HEK293 (cell line): ENCODE measurements at regions not wholly inside any gene's neighbourhood (a gene's known extent, or its start where the extent isn't known, plus 50 kb on each side); places are given as distances from the start of the nearest gene placed in this dataset.

Experiments
- CTCF ChIA-PET: fragments of 350-600 bp; formaldehyde crosslinking; extraction: SDS; loops from one replicate; lab custom pipeline; 2021; ENCODE audit warnings: antibody characterized with exemption; lab: Yijun Ruan, JAX
- POLR2A ChIA-PET: fragments of 300-600 bp; formaldehyde crosslinking; extraction: SDS; loops from one replicate; lab custom pipeline; 2020; ENCODE audit warnings: antibody characterized with exemption, inconsistent platforms; lab: Yijun Ruan, JAX
- H3K27ac ChIP-seq: fragments of 200-500 bp; sonication (Bioruptor generic); 2 replicates; pipeline ENCODE4 v1.5.1; 2014; ENCODE audit warnings: low read depth, low read length, control low read depth, inconsistent platforms; ENCODE audit errors: extremely low read depth
- H3K36me3 ChIP-seq, 2 experiments: fragments of 200-500 bp in 1 of 2; sonication (Bioruptor generic) in 1 of 2; 1 replicate in 1 of 2; 2 replicates in 1 of 2; pipeline ENCODE4 v1.5.1; 2014 to 2017; ENCODE audit warnings: inconsistent platforms in 2 of 2, low read length in 2 of 2; ENCODE audit not compliant: control insufficient read depth in 2 of 2, insufficient read depth in 1 of 2
- H3K4me1 ChIP-seq: fragments of 200-500 bp; sonication (Bioruptor generic); 2 replicates; pipeline ENCODE4 v1.5.1; 2014; ENCODE audit warnings: mild to moderate bottlenecking, low read length, inconsistent platforms; ENCODE audit not compliant: control insufficient read depth, insufficient read depth
- H3K4me3 ChIP-seq: 2 replicates; pipeline ENCODE4 v1.5.1; 2011; ENCODE audit warnings: low read depth, mild to moderate bottlenecking, control low read depth, low read length, moderate library complexity
- H3K9me3 ChIP-seq: fragments of 200-500 bp; sonication (Bioruptor generic); 2 replicates; pipeline ENCODE4 v1.5.1; 2014; ENCODE audit warnings: low read depth, low read length, inconsistent platforms; ENCODE audit not compliant: control insufficient read depth, insufficient read depth
- IKZF3 ChIP-seq: fragments of 450-650 bp; IDR thresholded peaks from 2 replicates; pipeline ENCODE4 v1.5.0; 2018; ENCODE audit warnings: missing biosample characterization, mild to moderate bottlenecking, missing genetic modification characterization, moderate library complexity
- RBAK ChIP-seq: fragments of 450-650 bp; formaldehyde crosslinking; IDR thresholded peaks from 2 replicates; pipeline ENCODE4 v1.5.1; 2016; ENCODE audit warnings: missing biosample characterization, missing genetic modification characterization
- TRIM28 ChIP-seq: IDR thresholded peaks from 2 replicates; pipeline ENCODE4 v1.6.1; 2011; ENCODE audit warnings: low read length, control low read depth, borderline replicate concordance
- YY1 ChIP-seq: fragments of 450-650 bp; formaldehyde crosslinking; IDR thresholded peaks from 2 replicates; pipeline ENCODE4 v1.5.1; 2018; ENCODE audit warnings: missing biosample characterization, missing genetic modification characterization
- ZBTB48 ChIP-seq: fragments of 450-650 bp; formaldehyde crosslinking; IDR thresholded peaks from 2 replicates; pipeline ENCODE4 v1.5.1; 2016; ENCODE audit warnings: missing biosample characterization, missing genetic modification characterization
- ZEB2 ChIP-seq: fragments of 450-650 bp; formaldehyde crosslinking; IDR thresholded peaks from 2 replicates; pipeline ENCODE4 v1.5.1; 2016; ENCODE audit warnings: missing biosample characterization, missing genetic modification characterization
- ZNF175 ChIP-seq: fragments of 450-650 bp; formaldehyde crosslinking; IDR thresholded peaks from 2 replicates; pipeline ENCODE4 v1.5.1; 2016; ENCODE audit warnings: missing biosample characterization, missing genetic modification characterization
- ZNF221 ChIP-seq: fragments of 450-650 bp; formaldehyde crosslinking; IDR thresholded peaks from 2 replicates; pipeline ENCODE4 v1.5.1; 2017; ENCODE audit warnings: missing biosample characterization, missing genetic modification characterization, borderline replicate concordance
- ZNF223 ChIP-seq: fragments of 450-650 bp; formaldehyde crosslinking; IDR thresholded peaks from 2 replicates; pipeline ENCODE4 v1.5.1; 2016; ENCODE audit warnings: missing biosample characterization, missing genetic modification characterization
- ZNF23 ChIP-seq: fragments of 450-650 bp; formaldehyde crosslinking; IDR thresholded peaks from 2 replicates; pipeline ENCODE4 v1.5.1; 2016; ENCODE audit warnings: missing biosample characterization, missing genetic modification characterization, borderline replicate concordance
- ZNF239 ChIP-seq: fragments of 450-650 bp; formaldehyde crosslinking; IDR thresholded peaks from 2 replicates; pipeline ENCODE4 v1.5.1; 2016; ENCODE audit warnings: missing biosample characterization, missing genetic modification characterization
- ZNF248 ChIP-seq: fragments of 450-650 bp; formaldehyde crosslinking; IDR thresholded peaks from 2 replicates; pipeline ENCODE4 v1.5.1; 2017; ENCODE audit warnings: missing biosample characterization, missing genetic modification characterization
- ZNF302 ChIP-seq: fragments of 450-650 bp; formaldehyde crosslinking; IDR thresholded peaks from 2 replicates; pipeline ENCODE4 v1.5.1; 2016; ENCODE audit warnings: missing biosample characterization, missing genetic modification characterization, low read depth
- ZNF311 ChIP-seq: fragments of 450-650 bp; formaldehyde crosslinking; IDR thresholded peaks from 2 replicates; pipeline ENCODE4 v1.5.1; 2017; ENCODE audit warnings: missing biosample characterization, missing genetic modification characterization, borderline replicate concordance
- ZNF350 ChIP-seq: fragments of 450-650 bp; formaldehyde crosslinking; IDR thresholded peaks from 2 replicates; pipeline ENCODE4 v1.5.0; 2017; ENCODE audit warnings: missing biosample characterization, mild to moderate bottlenecking, missing genetic modification characterization
- ZNF404 ChIP-seq: fragments of 450-650 bp; formaldehyde crosslinking; IDR thresholded peaks from 2 replicates; pipeline ENCODE4 v1.5.1; 2017; ENCODE audit warnings: missing biosample characterization, missing genetic modification characterization
- ZNF423 ChIP-seq: fragments of 450-650 bp; formaldehyde crosslinking; IDR thresholded peaks from 2 replicates; pipeline ENCODE4 v1.5.1; 2016; ENCODE audit warnings: missing biosample characterization, missing genetic modification characterization
- ZNF426 ChIP-seq: fragments of 450-650 bp; formaldehyde crosslinking; IDR thresholded peaks from 2 replicates; pipeline ENCODE4 v1.5.1; 2017; ENCODE audit warnings: missing biosample characterization, missing genetic modification characterization, mild to moderate bottlenecking, inconsistent platforms, moderate library complexity
- ZNF514 ChIP-seq: fragments of 450-650 bp; formaldehyde crosslinking; IDR thresholded peaks from 2 replicates; pipeline ENCODE4 v1.5.1; 2016; ENCODE audit warnings: missing biosample characterization, missing genetic modification characterization
- ZNF529 ChIP-seq: fragments of 450-650 bp; formaldehyde crosslinking; IDR thresholded peaks from 2 replicates; pipeline ENCODE4 v1.5.1; 2017; ENCODE audit warnings: missing genetic modification characterization, missing biosample characterization; ENCODE audit not compliant: insufficient replicate concordance
- ZNF555 ChIP-seq: fragments of 450-650 bp; formaldehyde crosslinking; conservative IDR thresholded peaks from 2 replicates; pipeline ENCODE4 v1.5.1; 2017; ENCODE audit warnings: missing biosample characterization, mild to moderate bottlenecking, missing genetic modification characterization, inconsistent platforms
- ZNF623 ChIP-seq: fragments of 450-650 bp; formaldehyde crosslinking; IDR thresholded peaks from 2 replicates; pipeline ENCODE4 v1.5.1; 2016; ENCODE audit warnings: missing biosample characterization, missing genetic modification characterization
- ZNF660 ChIP-seq: fragments of 450-650 bp; IDR thresholded peaks from 2 replicates; pipeline ENCODE4 v1.5.1; 2018; ENCODE audit warnings: missing biosample characterization, mild to moderate bottlenecking, missing genetic modification characterization
- ZNF747 ChIP-seq: fragments of 450-650 bp; formaldehyde crosslinking; IDR thresholded peaks from 2 replicates; pipeline ENCODE4 v1.5.1; 2016; ENCODE audit warnings: missing biosample characterization, missing genetic modification characterization
- ZNF843 ChIP-seq: fragments of 450-650 bp; formaldehyde crosslinking; IDR thresholded peaks from 2 replicates; pipeline ENCODE4 v1.5.1; 2016; ENCODE audit warnings: missing biosample characterization, missing genetic modification characterization
- ZSCAN23 ChIP-seq: fragments of 450-650 bp; formaldehyde crosslinking; IDR thresholded peaks from 2 replicates; pipeline ENCODE4 v1.5.1; 2016; ENCODE audit warnings: missing biosample characterization, missing genetic modification characterization
- ZSCAN30 ChIP-seq: fragments of 450-650 bp; IDR thresholded peaks from 2 replicates; pipeline ENCODE4 v1.5.1; 2018; ENCODE audit warnings: missing biosample characterization, mild to moderate bottlenecking, missing genetic modification characterization, moderate library complexity
- TF ChIP-seq, protein P1 (sequence below): fragments of 450-650 bp; formaldehyde crosslinking; IDR thresholded peaks from 2 replicates; pipeline ENCODE4 v1.5.1; 2016; ENCODE audit warnings: missing biosample characterization, missing genetic modification characterization
- TF ChIP-seq, protein P2 (sequence below): fragments of 450-650 bp; formaldehyde crosslinking; IDR thresholded peaks from 2 replicates; pipeline ENCODE4 v1.5.1; 2016; ENCODE audit warnings: missing biosample characterization, missing genetic modification characterization
- TF ChIP-seq, protein P3 (sequence below): fragments of 450-650 bp; formaldehyde crosslinking; IDR thresholded peaks from 2 replicates; pipeline ENCODE4 v1.5.1; 2016; ENCODE audit warnings: missing biosample characterization, missing genetic modification characterization

DNA sequence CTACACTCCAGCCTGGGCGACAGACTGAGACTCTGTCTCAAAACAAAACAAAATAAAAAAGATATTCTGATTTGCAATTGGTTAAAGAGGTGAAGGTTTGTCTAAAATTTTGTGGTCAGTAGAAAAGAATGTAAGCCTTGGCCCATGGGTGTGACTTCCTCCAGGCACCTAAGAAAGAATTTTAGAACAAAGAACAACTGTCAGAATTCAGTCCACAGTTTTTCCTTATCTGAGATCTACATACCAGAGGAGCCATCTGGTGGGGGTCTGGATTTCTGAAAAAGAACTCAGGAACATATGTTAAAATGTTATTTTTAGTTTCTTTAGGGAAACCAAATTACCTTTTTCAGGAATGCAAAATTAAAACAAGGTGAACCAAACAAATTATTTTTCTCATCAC lies 434.1 kb downstream of the ANKRD50 start (continued):
- TF ChIP-seq ZNF239 (tag by site-specific recombination), result no peak
- no peak for TF ChIP-seq ZNF555
- no peak for TF ChIP-seq ZNF248 (tag by site-specific recombination)

DNA sequence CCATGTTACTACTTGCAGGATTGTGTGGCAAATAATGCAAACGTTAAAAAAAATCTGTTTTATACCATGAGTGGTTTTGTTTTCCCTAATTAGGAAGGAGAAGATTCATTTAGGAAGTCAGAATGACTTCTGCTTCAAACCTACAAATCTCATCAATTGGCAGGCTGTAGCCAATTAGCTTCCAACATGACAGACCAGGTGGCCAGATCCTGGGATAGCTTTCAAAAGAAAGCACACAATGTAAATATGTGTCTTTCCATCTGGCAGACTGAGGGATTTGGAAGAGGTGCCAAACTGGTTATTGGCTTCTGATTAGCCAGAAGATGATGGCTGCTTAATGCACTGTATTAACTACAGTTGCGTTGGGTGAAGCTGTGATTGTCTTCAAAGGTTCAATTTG lies 432.8 kb downstream of the ANKRD50 start:
- ChIA-PET POLR2A (no interaction called here), CTCF (no interaction called here)
- H3K4me1 ChIP-seq, result no peaks in the 10 kb centered on the region
- H3K4me3 ChIP-seq, result no peak overlapping the region
- H3K36me3 ChIP-seq, result no peaks in the 10 kb centered on the region
- TF ChIP-seq ZSCAN30 (tag by site-specific recombination) (no peak), ZNF311 (tag by site-specific recombination) (no peak), ZSCAN23 (no peak), ZNF302 (tag by site-specific recombination) (no peak), ZNF175 (tag by site-specific recombination) (no peak), TRIM28 (no peak), ZNF404 (tag by site-specific recombination) (no peak), ZNF514 (tag by site-specific recombination) (no peak), ZNF426 (tag by site-specific recombination) (no peak), RBAK (tag by site-specific recombination) (no peak), ZNF660 (tag by site-specific recombination) (no peak), ZNF350 (tag by site-specific recombination) (no peak), ZNF23 (tag by site-specific recombination) (no peak), ZEB2 (no peak), ZNF529 (tag by site-specific recombination) (no peak), ZBTB48 (tag by site-specific recombination) (no peak), ZNF221 (tag by site-specific recombination) (no peak), ZNF223 (tag by site-specific recombination) (no peak)
- TF ChIP-seq, protein P1, sequence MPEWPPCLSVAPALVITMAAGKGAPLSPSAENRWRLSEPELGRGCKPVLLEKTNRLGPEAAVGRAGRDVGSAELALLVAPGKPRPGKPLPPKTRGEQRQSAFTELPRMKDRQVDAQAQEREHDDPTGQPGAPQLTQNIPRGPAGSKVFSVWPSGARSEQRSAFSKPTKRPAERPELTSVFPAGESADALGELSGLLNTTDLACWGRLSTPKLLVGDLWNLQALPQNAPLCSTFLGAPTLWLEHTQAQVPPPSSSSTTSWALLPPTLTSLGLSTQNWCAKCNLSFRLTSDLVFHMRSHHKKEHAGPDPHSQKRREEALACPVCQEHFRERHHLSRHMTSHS, result no peak
- TF ChIP-seq, protein P2, sequence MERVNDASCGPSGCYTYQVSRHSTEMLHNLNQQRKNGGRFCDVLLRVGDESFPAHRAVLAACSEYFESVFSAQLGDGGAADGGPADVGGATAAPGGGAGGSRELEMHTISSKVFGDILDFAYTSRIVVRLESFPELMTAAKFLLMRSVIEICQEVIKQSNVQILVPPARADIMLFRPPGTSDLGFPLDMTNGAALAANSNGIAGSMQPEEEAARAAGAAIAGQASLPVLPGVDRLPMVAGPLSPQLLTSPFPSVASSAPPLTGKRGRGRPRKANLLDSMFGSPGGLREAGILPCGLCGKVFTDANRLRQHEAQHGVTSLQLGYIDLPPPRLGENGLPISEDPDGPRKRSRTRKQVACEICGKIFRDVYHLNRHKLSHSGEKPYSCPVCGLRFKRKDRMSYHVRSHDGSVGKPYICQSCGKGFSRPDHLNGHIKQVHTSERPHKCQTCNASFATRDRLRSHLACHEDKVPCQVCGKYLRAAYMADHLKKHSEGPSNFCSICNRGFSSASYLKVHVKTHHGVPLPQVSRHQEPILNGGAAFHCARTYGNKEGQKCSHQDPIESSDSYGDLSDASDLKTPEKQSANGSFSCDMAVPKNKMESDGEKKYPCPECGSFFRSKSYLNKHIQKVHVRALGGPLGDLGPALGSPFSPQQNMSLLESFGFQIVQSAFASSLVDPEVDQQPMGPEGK (tag by site-specific recombination), result no peak
- no peaks in the 10 kb centered on the region for H3K9me3 ChIP-seq
- no peak overlapping the region for H3K27ac ChIP-seq

DNA sequence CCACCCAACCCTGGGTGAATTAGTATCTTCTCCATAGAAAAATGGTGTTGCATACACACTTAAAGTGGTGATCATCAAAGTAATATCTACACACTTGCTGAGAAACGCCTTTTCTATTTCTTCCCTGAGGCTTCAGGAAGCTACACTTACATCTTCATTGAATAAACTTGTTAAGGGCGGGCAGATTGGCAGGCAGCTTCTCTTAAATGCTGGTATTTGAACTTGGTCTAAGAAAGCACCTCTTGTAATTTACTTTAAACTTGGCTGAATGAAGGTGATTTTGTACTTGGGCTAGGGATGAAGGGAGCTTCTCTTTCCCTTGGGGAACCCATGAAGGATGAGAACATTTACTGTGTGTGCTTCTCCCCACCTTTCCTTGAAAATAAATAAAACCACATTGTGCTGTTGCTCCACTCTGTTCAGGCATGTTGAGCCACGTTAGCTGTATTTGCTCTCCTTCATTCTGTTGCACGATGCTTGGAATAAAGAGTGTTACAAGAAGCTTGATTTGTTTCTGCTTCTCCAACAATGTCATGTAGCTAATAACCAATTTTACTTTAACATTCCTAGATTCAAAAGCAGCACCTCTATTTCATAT lies 430.1 kb downstream of the ANKRD50 start:
- Histone ChIP-seq H3K27ac (no peak overlapping the region), H3K9me3 (no peaks in the 10 kb centered on the region), H3K4me1 (no peaks in the 10 kb centered on the region), H3K4me3 (no peak overlapping the region), H3K36me3 (no peaks in the 10 kb centered on the region)
- ChIA-PET CTCF (interaction anchor here (0.7 kb wide), 1 partner anchor 1329 kb away, joined by 3 read pairs; no protein-coding TSS in a partner anchor), POLR2A (no interaction called here)
- no peak for TF ChIP-seq ZNF747 (tag by site-specific recombination)
- no peak for TF ChIP-seq YY1
- TF ChIP-seq IKZF3 (tag by site-specific recombination), result no peak
- no peak for TF ChIP-seq ZNF623
- no peak for TF ChIP-seq ZNF239 (tag by site-specific recombination)
- TF ChIP-seq, protein P3, sequence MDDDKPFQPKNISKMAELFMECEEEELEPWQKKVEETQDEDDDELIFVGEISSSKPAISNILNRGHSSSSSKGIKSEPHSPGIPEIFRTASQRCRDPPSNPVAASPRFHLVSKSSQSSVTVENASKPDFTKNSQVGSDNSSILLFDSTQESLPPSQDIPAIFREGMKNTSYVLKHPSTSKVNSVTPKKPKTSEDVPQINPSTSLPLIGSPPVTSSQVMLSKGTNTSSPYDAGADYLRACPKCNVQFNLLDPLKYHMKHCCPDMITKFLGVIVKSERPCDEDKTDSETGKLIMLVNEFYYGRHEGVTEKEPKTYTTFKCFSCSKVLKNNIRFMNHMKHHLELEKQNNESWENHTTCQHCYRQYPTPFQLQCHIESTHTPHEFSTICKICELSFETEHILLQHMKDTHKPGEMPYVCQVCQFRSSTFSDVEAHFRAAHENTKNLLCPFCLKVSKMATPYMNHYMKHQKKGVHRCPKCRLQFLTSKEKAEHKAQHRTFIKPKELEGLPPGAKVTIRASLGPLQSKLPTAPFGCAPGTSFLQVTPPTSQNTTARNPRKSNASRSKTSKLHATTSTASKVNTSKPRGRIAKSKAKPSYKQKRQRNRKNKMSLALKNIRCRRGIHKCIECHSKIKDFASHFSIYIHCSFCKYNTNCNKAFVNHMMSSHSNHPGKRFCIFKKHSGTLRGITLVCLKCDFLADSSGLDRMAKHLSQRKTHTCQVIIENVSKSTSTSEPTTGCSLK, result no peak
- no peak for TF ChIP-seq ZNF843 (tag by site-specific recombination)
- TF ChIP-seq ZNF423, result no peak
- TF ChIP-seq ZNF223 (tag by site-specific recombination), result no peak
